ENCODE measurements at regions not wholly inside any gene's neighbourhood (a gene's known extent, or its start where the extent isn't known, plus 50 kb on each side); places are given as distances from the start of the nearest gene placed in this dataset.

DNA sequence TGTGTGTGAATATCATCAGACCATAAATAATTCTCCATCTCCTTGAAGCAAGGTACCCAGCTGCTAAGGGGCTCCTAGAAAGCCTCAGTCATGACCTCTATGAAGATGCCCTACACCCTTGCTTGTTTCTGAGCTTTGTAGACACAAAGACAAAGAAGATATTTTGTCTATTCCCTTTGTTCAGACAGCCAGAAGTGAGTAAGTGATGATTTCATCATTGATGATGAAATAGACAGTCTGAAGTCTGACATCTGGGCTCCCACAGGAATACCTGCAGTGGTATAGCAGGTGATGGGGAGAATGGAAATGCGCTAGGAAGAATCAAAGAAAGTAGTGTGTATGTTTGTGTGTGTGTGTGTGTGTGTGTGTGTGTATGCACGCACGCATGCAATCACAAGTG lies 82.2 kb upstream of the DPT start (continued):
- TF ChIP-seq NONO (IDR thresholded peaks at IDR 0.05) (no peak), NONO (CRISPR knock-in tag; conservative IDR thresholded peaks at IDR 0.05) (no peak), TCF7 (IDR thresholded peaks at IDR 0.05; ENCODE audit: low read depth) (peak; percentile 32; the same call in 1 of the 2 replicates), ZBTB21 (CRISPR knock-in tag; IDR thresholded peaks at IDR 0.05) (peak; percentile 66; the same call in 1 of the 2 replicates), FOSL2 (CRISPR knock-in tag; IDR thresholded peaks at IDR 0.05) (peak; percentile 81), SKI (IDR thresholded peaks at IDR 0.05; ENCODE audit: partially characterized antibody) (peak; percentile 45), CEBPB (IDR thresholded peaks at IDR 0.05; ENCODE audit: borderline replicate concordance, low read depth, low read length) (peak; percentile 94), ZNF282 (IDR thresholded peaks at IDR 0.05; ENCODE audit: partially characterized antibody) (no peak), ZNF160 (CRISPR knock-in tag; IDR thresholded peaks at IDR 0.05) (no peak), SRSF1 (optimal IDR thresholded peaks at IDR 0.05; ENCODE audit: low read depth, low read length) (no peak), SMC3 (IDR thresholded peaks at IDR 0.05; ENCODE audit: low read length) (0 out of 2 replicates have a peak, but pooled peaks have one; percentile 25), FOXP1 (IDR thresholded peaks at IDR 0.05) (0 out of 2 replicates have a peak, but pooled peaks have one; percentile 7), FOXP1 (CRISPR knock-in tag; IDR thresholded peaks at IDR 0.05) (no peak), ZNF782 (CRISPR knock-in tag; IDR thresholded peaks at IDR 0.05; ENCODE audit: borderline replicate concordance) (peak; percentile 95), CREB1 (IDR thresholded peaks at IDR 0.05) (no peak), CREB1 (CRISPR knock-in tag; IDR thresholded peaks at IDR 0.05) (peak; percentile 62), MED13 (CRISPR knock-in tag; IDR thresholded peaks at IDR 0.05) (no peak), SP4 (CRISPR knock-in tag; IDR thresholded peaks at IDR 0.05) (no peak), HMG20A (CRISPR knock-in tag; IDR thresholded peaks at IDR 0.05; ENCODE audit: borderline replicate concordance) (peak; percentile 19; the same call in 1 of the 2 replicates), ZNF33A (CRISPR knock-in tag; IDR thresholded peaks at IDR 0.05; ENCODE audit: borderline replicate concordance) (no peak), BRCA1 (CRISPR knock-in tag; IDR thresholded peaks at IDR 0.05) (no peak), SOX6 (IDR thresholded peaks at IDR 0.05) (no peak), SOX6 (CRISPR knock-in tag; IDR thresholded peaks at IDR 0.05) (peak; percentile 89), ZNF263 (CRISPR knock-in tag; IDR thresholded peaks at IDR 0.05) (no peak)
- TF ChIP-seq, protein P1, sequence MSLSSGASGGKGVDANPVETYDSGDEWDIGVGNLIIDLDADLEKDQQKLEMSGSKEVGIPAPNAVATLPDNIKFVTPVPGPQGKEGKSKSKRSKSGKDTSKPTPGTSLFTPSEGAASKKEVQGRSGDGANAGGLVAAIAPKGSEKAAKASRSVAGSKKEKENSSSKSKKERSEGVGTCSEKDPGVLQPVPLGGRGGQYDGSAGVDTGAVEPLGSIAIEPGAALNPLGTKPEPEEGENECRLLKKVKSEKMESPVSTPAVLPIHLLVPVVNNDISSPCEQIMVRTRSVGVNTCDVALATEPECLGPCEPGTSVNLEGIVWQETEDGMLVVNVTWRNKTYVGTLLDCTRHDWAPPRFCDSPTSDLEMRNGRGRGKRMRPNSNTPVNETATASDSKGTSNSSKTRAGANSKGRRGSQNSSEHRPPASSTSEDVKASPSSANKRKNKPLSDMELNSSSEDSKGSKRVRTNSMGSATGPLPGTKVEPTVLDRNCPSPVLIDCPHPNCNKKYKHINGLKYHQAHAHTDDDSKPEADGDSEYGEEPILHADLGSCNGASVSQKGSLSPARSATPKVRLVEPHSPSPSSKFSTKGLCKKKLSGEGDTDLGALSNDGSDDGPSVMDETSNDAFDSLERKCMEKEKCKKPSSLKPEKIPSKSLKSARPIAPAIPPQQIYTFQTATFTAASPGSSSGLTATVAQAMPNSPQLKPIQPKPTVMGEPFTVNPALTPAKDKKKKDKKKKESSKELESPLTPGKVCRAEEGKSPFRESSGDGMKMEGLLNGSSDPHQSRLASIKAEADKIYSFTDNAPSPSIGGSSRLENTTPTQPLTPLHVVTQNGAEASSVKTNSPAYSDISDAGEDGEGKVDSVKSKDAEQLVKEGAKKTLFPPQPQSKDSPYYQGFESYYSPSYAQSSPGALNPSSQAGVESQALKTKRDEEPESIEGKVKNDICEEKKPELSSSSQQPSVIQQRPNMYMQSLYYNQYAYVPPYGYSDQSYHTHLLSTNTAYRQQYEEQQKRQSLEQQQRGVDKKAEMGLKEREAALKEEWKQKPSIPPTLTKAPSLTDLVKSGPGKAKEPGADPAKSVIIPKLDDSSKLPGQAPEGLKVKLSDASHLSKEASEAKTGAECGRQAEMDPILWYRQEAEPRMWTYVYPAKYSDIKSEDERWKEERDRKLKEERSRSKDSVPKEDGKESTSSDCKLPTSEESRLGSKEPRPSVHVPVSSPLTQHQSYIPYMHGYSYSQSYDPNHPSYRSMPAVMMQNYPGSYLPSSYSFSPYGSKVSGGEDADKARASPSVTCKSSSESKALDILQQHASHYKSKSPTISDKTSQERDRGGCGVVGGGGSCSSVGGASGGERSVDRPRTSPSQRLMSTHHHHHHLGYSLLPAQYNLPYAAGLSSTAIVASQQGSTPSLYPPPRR (CRISPR knock-in tag; IDR thresholded peaks at IDR 0.05; ENCODE audit: borderline replicate concordance) = no peak
- TF ChIP-seq, protein P2, sequence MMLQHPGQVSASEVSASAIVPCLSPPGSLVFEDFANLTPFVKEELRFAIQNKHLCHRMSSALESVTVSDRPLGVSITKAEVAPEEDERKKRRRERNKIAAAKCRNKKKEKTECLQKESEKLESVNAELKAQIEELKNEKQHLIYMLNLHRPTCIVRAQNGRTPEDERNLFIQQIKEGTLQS (CRISPR knock-in tag; IDR thresholded peaks at IDR 0.05) = peak; percentile 85
- TF ChIP-seq, protein P3, sequence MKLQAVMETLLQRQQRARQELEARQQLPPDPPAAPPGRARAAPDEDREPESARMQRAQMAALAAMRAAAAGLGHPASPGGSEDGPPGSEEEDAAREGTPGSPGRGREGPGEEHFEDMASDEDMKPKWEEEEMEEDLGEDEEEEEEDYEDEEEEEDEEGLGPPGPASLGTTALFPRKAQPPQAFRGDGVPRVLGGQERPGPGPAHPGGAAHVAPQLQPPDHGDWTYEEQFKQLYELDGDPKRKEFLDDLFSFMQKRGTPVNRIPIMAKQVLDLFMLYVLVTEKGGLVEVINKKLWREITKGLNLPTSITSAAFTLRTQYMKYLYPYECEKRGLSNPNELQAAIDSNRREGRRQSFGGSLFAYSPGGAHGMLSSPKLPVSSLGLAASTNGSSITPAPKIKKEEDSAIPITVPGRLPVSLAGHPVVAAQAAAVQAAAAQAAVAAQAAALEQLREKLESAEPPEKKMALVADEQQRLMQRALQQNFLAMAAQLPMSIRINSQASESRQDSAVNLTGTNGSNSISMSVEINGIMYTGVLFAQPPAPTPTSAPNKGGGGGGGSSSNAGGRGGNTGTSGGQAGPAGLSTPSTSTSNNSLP (IDR thresholded peaks at IDR 0.05; ENCODE audit: low read depth, low read length) = no peak
- TF ChIP-seq, protein P4, sequence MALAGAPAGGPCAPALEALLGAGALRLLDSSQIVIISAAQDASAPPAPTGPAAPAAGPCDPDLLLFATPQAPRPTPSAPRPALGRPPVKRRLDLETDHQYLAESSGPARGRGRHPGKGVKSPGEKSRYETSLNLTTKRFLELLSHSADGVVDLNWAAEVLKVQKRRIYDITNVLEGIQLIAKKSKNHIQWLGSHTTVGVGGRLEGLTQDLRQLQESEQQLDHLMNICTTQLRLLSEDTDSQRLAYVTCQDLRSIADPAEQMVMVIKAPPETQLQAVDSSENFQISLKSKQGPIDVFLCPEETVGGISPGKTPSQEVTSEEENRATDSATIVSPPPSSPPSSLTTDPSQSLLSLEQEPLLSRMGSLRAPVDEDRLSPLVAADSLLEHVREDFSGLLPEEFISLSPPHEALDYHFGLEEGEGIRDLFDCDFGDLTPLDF (CRISPR knock-in tag; IDR thresholded peaks at IDR 0.05) = no peak
